ENCODE measurements at regions not wholly inside any gene's neighbourhood (a gene's known extent, or its start where the extent isn't known, plus 50 kb on each side); places are given as distances from the start of the nearest gene placed in this dataset.

DNA sequence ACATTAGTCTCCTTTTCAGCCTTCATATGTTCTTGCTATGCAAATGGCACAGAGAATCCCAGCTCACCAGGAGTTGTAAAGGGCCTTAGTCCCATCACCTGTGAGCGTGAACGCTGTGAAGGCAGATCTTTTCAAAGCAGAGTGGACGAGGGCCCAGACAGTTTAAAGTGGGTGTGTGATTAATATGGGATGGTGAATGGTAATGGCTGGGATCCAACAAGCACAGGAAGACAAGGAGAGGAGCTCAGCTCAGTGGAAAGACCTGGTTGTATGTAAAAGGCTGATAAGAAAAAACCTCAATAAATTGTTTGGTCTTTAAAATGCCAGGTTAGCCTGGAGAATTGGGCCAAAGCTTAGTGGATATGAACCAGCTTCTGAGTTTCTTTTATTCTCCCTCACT is 326.2 kb downstream of the NYAP2 start:
- WGBS, 2 donors = 44 to 51% methylated on average over 3 of the region's 3 CpGs
- Histone ChIP-seq H3K27ac (ENCODE audit: low read depth in 2 of 2, low read length in 1 of 2) (no peak overlapping the region), H3K36me3 (ENCODE audit: control insufficient read depth in 2 of 2, insufficient read depth in 2 of 2, low read length in 1 of 2) (no peaks in the 10 kb centered on the region), H3K27me3 (ENCODE audit: control insufficient read depth in 1 of 2, insufficient read depth in 2 of 2, low read length in 2 of 2) (no peaks in the 10 kb centered on the region), H3K4me1 (ENCODE audit: control insufficient read depth in 2 of 2, insufficient read depth in 2 of 2, low read length in 1 of 2) (no peaks in the 10 kb centered on the region), H3K4me3 (ENCODE audit: low read depth in 1 of 2, low read length in 2 of 2) (no peak overlapping the region), H3K9me3 (ENCODE audit: control insufficient read depth in 2 of 2, insufficient read depth in 1 of 2, low read depth in 1 of 2, low read length in 1 of 2) (no peaks in the 10 kb centered on the region)
